Hepatocyte (in vitro differentiated cells): ENCODE measurements at regions not wholly inside any gene's neighbourhood (a gene's known extent, or its start where the extent isn't known, plus 50 kb on each side); places are given as distances from the start of the nearest gene placed in this dataset.

ENCODE experiments used
- DNase-seq: peaks from one replicate; pipeline ENCODE4 v3.0.0-alpha.2; 2016; ENCODE audit warnings: low spot score
- H2AFZ ChIP-seq: fragments of 200-600 bp; sonication (generic); 2 replicates; pipeline ENCODE4 v1.6.0; 2016; ENCODE audit warnings: antibody characterized with exemption, mild to moderate bottlenecking
- H3K27ac ChIP-seq: fragments of 200-600 bp; sonication (generic); 2 replicates; pipeline ENCODE4 v1.5.1; 2016; ENCODE audit warnings: mild to moderate bottlenecking
- H3K27me3 ChIP-seq: fragments of 200-600 bp; sonication (generic); 2 replicates; pipeline ENCODE4 v1.6.1; 2016
- H3K36me3 ChIP-seq: fragments of 200-600 bp; sonication (generic); replicated peaks from 2 replicates; pipeline ENCODE4 v1.5.1; 2016; ENCODE audit warnings: low read depth; ENCODE audit not compliant: insufficient read depth
- H3K4me1 ChIP-seq: fragments of 200-600 bp; sonication (generic); 2 replicates; pipeline ENCODE4 v1.5.1; 2016; ENCODE audit warnings: mild to moderate bottlenecking, moderate library complexity; ENCODE audit not compliant: insufficient read depth
- H3K4me2 ChIP-seq: fragments of 200-600 bp; sonication (generic); 2 replicates; pipeline ENCODE4 v1.6.0; 2016
- H3K4me3 ChIP-seq: fragments of 200-600 bp; sonication (generic); 2 replicates; pipeline ENCODE4 v1.5.1; 2016; ENCODE audit warnings: mild to moderate bottlenecking
- H3K79me2 ChIP-seq: fragments of 200-600 bp; sonication (generic); 2 replicates; pipeline ENCODE4 v1.6.0; 2017; ENCODE audit warnings: mild to moderate bottlenecking
- H3K9me2 ChIP-seq: fragments of 200-600 bp; sonication (generic); replicated peaks from 2 replicates; pipeline ENCODE4 v1.6.0; 2017; ENCODE audit warnings: mild to moderate bottlenecking; ENCODE audit not compliant: insufficient read depth
- H3K9me3 ChIP-seq: fragments of 200-600 bp; sonication (generic); 2 replicates; pipeline ENCODE4 v1.5.1; 2016; ENCODE audit warnings: low read depth, mild to moderate bottlenecking
- H4K20me1 ChIP-seq: fragments of 200-600 bp; sonication (generic); 2 replicates; pipeline ENCODE4 v1.6.0; 2016; ENCODE audit warnings: mild to moderate bottlenecking; ENCODE audit not compliant: insufficient read depth, poor library complexity, severe bottlenecking
- EZH2 ChIP-seq: fragments of 200-600 bp; sonication (generic); IDR thresholded peaks from 2 replicates; pipeline ENCODE4 v1.6.1; 2016; ENCODE audit warnings: antibody characterized with exemption, mild to moderate bottlenecking, borderline replicate concordance
- EZH2phosphoT487 ChIP-seq: fragments of 200-600 bp; sonication (generic); IDR thresholded peaks from one replicate; pipeline ENCODE4 v1.6.1; 2018; ENCODE audit warnings: antibody characterized with exemption, mild to moderate bottlenecking, low read depth, moderate library complexity; ENCODE audit not compliant: unreplicated experiment, severe bottlenecking
- WGBS: methylation state at CpG from one replicate; pipeline ENCODE4 v1.1.6; 2016; ENCODE audit warnings: low lambda C conversion rate; ENCODE audit errors: missing lambda C conversion rate; 5-methylcytosine and 5-hydroxymethylcytosine counted together
- TF ChIP-seq, protein P1 (sequence below): fragments of 200-600 bp; sonication (generic); IDR thresholded peaks from 2 replicates; pipeline ENCODE4 v1.5.1; 2016; ENCODE audit warnings: antibody characterized with exemption, mild to moderate bottlenecking; ENCODE audit not compliant: poor library complexity

DNA sequence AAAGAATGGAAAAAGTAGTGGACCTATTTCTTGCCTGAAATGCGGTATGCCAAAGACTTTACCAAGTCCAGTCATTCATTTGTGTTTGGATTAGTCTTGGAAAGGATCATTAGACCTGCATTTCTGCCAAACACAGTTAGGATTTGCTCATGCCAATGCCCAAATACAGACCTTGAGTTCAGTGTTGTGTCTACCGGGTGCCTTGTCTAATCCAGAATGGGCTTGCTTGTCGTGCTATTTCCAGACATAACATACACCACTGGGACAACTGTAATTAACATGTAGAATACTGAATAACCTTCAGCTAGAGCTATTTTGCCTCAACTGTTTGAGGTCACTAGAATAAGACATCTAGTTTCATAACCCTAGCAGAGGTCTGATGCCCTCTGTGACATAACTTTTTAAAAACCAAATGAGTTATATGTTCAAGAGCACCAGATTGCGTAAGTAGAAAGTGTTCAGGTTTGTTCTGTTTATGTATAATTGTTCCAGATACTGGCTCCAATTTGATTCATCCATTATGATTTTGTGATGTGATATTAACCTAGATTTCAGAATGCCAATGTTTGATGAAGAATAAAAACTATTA, 145.3 kb upstream of the DPH6 start:
- no peak overlapping the region for H2AFZ ChIP-seq
- H3K36me3 ChIP-seq: no peaks in the 10 kb centered on the region
- TF ChIP-seq, protein P1, sequence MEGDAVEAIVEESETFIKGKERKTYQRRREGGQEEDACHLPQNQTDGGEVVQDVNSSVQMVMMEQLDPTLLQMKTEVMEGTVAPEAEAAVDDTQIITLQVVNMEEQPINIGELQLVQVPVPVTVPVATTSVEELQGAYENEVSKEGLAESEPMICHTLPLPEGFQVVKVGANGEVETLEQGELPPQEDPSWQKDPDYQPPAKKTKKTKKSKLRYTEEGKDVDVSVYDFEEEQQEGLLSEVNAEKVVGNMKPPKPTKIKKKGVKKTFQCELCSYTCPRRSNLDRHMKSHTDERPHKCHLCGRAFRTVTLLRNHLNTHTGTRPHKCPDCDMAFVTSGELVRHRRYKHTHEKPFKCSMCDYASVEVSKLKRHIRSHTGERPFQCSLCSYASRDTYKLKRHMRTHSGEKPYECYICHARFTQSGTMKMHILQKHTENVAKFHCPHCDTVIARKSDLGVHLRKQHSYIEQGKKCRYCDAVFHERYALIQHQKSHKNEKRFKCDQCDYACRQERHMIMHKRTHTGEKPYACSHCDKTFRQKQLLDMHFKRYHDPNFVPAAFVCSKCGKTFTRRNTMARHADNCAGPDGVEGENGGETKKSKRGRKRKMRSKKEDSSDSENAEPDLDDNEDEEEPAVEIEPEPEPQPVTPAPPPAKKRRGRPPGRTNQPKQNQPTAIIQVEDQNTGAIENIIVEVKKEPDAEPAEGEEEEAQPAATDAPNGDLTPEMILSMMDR: no peak
- no peak for TF ChIP-seq EZH2
- no peak for TF ChIP-seq EZH2phosphoT487
- peaks cover 20% of the 10 kb centered on the region for H3K4me1 ChIP-seq
- H3K9me2 ChIP-seq: no peaks in the 10 kb centered on the region
- H3K4me3 ChIP-seq: no peak overlapping the region
- H3K27ac ChIP-seq: peak overlapping the region; percentile 68
- no peaks in the 10 kb centered on the region for H3K9me3 ChIP-seq
- no peaks in the 10 kb centered on the region for H4K20me1 ChIP-seq
- DNase-seq: no peak
- no peaks in the 10 kb centered on the region for H3K79me2 ChIP-seq
- H3K4me2 ChIP-seq: no peak overlapping the region
- 84% methylated on average over 4 of the region's 4 CpGs for WGBS
- no peaks in the 10 kb centered on the region for H3K27me3 ChIP-seq

DNA sequence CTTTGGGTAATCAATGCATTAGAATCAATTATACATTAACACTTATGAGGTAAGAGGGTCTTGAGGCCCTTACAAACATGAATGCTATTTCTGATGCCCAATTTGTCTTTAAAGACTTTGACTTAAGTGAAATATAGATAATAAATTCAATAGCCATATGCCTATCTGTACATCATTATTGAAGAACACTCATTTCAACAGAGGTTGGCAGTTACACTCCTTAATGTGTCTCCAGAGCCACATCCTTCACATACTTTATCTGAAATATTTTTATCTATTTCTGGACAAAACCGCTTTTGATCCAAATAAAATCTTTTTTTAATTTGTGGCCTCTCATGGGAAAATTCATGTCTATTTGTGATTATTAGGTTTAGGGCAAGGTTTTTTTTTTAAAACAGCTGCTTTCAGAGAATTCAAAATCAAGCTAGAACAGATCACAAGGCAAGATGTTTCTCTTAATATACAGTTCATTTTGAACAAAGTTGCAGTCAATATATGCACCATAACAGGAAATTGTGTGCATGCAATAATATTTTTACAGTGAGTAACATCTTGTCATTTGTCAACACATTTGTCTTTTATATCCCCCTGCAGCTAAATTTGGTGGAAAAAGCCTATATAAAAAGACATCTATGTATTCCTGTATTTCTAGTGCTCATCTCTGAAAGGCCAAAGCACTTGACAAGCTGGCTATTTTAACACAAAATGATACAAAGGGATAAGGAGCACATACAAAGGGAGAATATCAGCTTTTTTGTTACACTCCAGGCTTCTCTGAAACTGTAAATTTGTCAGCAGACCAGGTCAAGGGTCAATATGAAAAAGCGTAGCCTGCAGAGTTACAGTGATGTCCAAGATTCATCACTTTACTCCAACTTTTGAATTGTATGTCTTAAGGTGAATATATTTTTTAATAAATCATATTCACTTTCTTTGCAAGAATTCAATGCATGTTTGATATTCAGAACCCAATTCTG, 146.2 kb upstream of the DPH6 start:
- WGBS: 79% methylated on average over 2 of the region's 2 CpGs
- no peak for TF ChIP-seq EZH2phosphoT487
- TF ChIP-seq EZH2: no peak
- TF ChIP-seq, protein P1: no peak
- peak overlapping the region; percentile 20 for H3K27ac ChIP-seq

DNA sequence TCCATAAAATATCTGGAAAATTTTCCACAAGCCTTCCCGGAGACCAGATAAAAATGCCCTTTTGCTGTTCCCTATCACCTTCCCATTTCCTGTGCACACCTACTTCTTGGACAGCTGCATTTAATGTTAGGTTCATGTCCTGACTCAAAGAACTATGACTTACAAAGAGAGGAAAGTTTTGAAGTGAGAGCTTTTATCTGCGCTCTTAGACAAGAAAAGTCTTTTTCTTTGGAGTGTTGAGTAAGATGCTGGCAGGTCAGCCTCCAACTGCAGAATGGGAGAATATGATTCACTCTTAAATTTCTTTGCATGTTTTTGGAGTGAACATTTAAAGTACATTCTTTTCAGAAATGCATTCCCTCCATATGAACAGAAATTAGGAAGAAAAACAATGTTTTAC, 147.3 kb upstream of the DPH6 start:
- Histone ChIP-seq H3K27ac (peak overlapping the region; percentile 17), H3K36me3 (no peaks in the 10 kb centered on the region), H3K27me3 (no peaks in the 10 kb centered on the region), H3K4me2 (peak overlapping the region; percentile 51), H3K9me2 (no peaks in the 10 kb centered on the region), H3K4me1 (peaks cover 35% of the 10 kb centered on the region), H3K9me3 (no peaks in the 10 kb centered on the region), H2AFZ (no peak overlapping the region), H3K79me2 (no peaks in the 10 kb centered on the region), H4K20me1 (no peaks in the 10 kb centered on the region), H3K4me3 (no peak overlapping the region)
- TF ChIP-seq, protein P1: no peak
- TF ChIP-seq EZH2 (no peak), EZH2phosphoT487 (no peak)
- 50% methylated on average over 2 of the region's 2 CpGs for WGBS
- no peak for DNase-seq

More for the DNA sequence above, 146.2 kb upstream of the DPH6 start:
- Histone ChIP-seq H4K20me1 (no peaks in the 10 kb centered on the region), H2AFZ (no peak overlapping the region), H3K79me2 (no peaks in the 10 kb centered on the region), H3K4me1 (peaks cover 25% of the 10 kb centered on the region), H3K4me2 (no peak overlapping the region), H3K36me3 (no peaks in the 10 kb centered on the region), H3K9me2 (no peaks in the 10 kb centered on the region), H3K4me3 (no peak overlapping the region), H3K27me3 (no peaks in the 10 kb centered on the region), H3K9me3 (no peaks in the 10 kb centered on the region)
- no peak for DNase-seq
